ENCODE measurements at regions not wholly inside any gene's neighbourhood (a gene's known extent, or its start where the extent isn't known, plus 50 kb on each side); places are given as distances from the start of the nearest gene placed in this dataset.
"Not testable (repeated sequence)": the region's sequence is repeated elsewhere in the genome, so short reads cannot be mapped to it uniquely, and the experiment has no call there.

DNA sequence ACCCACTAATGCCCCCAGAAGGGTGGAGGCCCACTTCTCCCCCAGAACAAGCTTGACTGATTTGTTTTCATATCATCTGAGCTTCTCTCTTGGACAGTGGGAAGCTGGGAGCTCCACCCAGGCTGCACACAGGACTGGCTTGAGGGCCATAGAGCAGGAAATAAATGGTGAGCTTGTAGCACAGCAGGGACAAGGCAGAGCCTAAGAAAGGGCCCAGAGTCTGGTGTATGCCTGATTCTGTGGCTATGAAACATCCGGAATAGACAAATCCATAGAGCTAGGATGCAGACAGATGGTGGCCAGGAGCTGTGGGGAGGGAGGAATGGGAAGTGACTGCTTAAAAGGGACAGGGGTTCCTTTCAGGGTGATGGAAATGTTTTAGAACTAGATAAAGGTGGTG lies 79.0 kb downstream of the ARL6IP4 start:
- DNase-seq, result peak; percentile 28

DNA sequence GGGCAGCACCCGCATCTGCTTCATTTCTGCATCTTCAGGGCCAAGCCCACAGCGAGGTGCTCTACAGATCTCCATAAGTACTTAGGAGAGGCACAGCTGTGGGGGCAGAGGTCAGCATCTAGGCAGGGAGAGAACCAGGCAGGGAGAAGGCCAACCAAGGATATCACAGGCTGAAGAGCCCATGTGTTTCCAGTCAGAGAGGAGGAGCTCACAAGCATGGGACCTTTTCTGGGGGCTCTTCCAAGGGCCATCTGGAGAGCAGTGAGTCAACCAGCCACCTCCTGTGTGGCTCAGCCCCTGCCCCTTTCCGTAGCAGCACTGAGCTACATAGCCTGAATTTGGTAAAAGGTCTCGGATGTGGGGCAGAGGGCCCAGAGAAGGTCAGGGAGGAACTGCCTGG lies 78.5 kb downstream of the ARL6IP4 start:
- no peak for DNase-seq

DNA sequence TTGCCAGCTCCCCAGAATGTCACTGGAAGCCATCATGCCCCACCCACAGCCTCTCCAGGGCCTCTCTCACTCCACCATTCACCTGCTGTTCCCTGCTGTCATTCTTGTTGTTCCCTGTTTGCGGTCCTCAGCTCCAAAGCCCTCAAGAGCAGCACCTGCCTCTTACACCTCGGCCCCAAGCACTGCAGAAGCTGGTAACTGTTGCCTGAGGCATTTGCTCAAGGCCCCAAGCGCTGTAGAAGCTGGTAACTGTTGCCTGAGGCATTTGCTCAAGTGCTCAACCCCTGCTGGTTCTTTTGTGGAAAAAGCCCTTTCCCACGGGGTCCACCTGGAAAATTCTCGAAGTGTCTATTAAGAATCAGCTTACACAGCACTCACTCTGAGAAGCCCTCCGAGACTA lies 78.0 kb downstream of the ARL6IP4 start:
- DNase-seq, result peak; percentile 99

DNA sequence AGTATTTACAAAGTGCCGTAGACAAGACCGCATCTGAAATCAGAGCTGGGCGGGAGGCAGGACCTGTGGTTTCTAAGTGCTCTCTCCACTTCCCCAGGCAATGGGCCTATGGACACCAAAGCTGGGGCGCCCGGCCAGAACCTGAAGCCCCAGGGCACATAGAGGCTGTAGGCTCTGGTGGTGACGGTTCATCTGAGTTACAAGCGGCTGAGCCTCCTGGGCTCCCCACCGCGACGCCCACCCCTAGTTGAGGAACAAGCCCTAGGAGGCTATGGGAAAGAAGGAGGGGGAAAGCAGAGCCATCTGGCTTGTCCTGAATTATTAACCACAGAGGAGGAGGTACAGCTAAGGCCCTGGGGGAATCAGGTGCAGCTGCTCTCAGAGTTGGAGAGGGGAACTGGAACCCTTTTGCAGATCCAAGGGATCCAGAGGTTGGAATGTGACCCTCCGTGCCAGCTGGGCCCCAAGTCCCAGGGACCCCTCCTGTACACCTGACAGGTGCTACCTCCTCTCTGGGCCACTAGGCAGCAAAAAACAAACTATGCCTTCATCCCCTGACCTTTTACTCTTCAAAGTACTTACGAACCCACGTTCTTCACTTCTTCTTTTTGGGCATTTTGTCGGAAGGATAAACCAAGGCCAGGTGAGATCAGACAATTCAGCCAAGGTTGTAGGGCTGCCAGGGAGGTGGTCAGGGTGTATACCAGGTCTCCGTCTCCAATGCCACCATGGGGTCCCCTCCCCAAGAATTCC lies 77.2 kb downstream of the ARL6IP4 start:
- peak; percentile 91 for DNase-seq

DNA sequence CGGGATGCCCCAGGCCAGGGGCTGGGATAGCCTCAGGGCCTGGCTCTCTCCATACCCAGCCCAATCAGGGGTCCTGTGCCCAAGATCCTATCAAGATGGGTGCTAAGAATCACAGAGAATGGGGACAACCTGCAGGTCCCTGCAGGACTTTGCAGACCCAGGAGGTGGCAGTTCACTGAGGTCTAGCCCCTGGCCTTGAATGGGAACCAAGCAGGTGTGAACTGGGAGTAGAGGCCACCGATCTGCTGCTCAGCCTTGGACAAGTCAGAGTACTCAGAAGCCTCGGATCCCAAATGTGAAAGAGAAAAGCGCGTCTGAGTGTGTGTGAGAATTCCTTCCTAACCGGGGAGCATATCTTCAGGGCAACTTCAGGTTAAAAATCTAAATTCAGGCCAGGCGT lies 76.2 kb downstream of the ARL6IP4 start:
- DNase-seq, result no peak

DNA sequence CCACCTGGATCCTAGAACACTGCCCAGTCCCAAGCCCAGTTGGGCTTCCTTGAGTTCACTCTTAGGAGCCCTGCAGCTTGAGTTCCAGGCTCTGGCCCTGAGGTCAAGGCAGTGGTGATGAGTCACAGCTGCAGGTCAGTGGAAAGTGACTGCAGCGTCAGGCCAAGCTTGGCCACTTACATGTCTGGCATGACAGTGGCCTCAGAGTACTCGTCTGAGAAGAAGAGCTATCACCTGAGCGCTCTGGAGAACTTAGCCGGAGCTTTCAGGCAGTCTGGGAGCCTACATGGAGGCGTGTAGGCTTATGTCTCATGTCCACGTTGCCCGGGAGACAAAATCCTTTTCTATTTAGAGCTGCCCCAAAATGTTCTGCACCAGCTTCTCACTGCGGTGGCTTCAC lies 75.6 kb downstream of the ARL6IP4 start:
- no peak for DNase-seq

DNA sequence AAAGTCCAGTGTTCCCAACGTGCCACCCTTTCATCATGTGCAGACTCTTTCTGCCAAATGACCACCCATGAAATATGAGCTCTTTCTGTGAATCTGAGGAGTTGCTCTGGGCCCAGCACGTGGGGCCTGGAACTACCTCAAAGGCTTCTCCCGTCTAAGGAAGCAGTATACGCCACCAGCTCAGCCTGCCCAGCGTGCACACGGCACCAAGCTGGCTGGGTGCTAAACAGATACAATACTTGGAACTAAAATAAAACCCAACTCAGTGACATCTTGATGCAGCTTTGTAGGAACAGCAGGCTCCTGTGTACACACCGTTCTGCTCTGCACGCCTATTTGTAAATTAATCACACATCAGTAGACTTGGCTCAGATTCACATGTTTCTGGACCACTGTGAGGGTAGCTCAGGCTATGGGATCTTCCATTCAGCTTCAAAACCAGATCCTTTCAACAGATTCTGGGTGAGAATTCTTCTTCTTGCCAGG lies 74.8 kb downstream of the ARL6IP4 start:
- DNase-seq, result peak; percentile 72

DNA sequence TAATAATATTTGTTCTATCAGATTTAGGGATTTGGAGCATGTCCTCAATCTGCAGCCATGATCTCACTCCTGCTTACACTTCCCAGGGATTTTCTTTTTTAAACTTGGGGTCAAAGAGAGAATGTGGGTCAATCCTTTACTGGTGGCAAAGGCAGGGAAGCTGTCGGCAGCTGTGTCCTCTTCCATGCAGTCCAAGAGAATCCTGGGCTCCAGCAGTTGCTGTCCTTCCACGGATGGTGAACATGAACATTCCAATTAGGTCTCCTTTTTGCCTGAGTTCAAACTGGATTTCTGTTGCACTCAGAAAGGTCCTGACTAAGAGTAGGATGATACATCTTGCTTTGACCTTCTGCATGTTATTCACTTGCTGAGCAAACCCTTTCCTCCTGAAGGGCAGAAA lies 73.9 kb downstream of the ARL6IP4 start:
- no peak for DNase-seq

DNA sequence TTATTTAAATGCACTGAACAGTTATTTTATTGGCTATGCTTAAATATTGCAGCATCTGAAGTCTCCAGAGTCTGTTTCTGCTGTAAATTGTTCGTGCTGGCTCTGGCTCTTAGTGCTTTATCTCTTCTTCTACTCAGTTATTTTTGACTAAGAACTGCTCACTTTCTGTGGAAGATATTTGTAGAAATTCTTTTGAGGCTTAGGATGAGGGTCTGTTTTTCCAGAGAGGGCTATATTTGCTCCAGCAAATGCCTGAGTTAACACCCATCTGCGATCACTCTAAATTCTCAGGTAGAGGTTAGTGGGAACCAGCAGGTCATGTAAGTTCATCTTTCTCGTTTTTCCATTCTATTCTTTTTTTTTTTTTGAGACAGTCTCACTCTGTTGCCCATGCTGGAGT lies 71.1 kb downstream of the ARL6IP4 start:
- no peak for DNase-seq

DNA sequence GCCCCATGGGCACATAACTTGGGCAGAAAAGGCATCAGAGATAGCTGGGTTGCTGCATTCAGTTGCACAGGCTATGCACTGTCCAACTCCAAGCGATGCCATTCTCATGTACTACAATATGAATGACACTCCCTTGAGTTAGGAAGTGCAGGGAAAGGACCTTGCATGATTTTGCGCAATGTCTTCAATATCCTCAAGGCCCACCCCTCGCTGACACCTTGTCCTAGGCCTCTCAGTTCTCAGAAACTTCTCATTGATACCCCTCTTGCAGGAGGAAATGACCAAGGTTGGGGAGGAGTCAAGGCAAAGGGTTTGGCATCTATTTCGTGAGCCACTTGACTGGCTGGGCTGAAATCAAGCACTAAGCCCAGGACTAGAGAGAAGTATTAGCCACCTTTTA lies 70.4 kb downstream of the ARL6IP4 start:
- no peak for DNase-seq

DNA sequence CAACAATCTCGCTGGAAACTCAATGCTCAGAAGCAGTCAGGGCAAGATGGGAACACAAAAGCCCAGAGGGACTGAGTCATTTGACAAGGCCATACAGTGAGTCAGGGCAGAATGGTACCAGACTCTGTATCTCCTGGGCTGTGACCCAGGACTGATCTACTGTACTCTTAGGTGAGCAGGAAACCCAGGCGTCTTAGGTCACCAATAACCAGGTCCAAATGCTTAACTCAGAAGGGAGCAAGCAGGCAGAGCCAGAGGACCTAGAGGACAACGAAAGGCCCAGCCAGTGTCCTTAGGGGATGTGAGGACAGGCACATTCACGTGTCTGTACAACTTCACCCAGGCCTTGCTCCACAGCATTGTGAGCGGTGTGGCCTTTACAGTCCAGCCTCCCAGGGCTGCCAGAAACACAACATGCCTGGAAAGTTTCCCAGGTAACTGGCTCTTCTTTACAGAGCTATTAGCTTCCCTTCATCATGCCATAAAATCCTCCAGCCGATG lies 69.9 kb downstream of the ARL6IP4 start:
- no peak for DNase-seq

DNA sequence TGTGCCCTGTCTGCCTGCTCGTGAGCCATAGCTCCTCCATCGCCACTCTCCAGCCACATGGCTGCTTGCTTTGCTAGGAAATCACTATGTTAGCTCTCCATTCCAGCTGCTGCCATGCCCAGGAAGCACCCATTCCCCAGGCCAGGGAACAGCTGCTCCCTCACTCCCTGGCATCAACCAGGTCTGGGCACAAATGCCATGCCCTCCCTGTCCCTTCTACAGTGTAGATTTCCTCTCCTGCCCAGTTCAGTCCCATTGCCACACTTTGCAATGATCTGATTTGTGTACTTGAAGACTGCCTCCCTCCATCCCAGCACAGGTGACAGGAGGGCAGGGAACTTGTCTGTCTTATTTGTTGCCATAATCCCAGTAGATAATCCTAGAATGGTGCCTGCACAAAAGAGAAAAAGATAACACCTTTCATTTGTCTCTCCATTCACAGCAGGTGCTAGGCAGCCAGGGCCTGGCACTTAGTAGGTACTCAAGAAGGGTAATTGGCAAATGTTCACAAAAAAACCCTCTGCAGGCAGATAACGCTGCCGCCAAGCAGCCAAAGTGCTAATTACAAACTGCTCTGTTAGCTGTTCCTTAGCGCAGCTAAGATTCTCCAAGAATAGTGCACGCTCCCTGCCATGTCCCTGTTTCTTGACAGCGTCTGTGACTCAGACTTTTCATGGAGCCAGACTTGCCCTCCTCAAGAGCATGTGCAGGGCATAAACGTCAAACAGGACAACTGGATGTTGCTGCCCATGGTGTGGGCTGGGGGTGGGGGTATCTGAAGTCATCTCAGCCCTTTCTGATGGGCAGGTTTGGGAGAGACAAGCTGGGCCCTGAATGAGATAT lies 69.1 kb downstream of the ARL6IP4 start:
- DNase-seq, result no peak

DNA sequence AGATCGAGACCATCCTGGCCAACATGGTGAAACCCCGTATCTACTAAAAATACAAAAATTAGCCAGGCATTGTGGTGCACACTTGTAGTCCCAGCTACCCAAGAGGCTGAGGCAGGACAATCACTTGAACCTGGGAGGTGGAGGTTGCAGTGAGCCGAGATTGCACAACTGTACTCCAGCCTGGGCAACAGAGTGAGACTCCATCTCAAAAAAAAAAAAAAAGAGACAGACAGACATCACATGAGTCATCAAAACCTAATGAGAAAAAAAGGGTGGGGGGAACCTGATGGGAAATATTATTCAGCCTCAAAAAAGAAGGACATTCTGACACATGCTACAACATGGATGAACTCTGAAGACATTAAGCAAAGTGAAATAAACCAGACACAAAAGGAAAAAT lies 67.4 kb downstream of the ARL6IP4 start:
- DNase-seq, result not testable (repeated sequence)

DNA sequence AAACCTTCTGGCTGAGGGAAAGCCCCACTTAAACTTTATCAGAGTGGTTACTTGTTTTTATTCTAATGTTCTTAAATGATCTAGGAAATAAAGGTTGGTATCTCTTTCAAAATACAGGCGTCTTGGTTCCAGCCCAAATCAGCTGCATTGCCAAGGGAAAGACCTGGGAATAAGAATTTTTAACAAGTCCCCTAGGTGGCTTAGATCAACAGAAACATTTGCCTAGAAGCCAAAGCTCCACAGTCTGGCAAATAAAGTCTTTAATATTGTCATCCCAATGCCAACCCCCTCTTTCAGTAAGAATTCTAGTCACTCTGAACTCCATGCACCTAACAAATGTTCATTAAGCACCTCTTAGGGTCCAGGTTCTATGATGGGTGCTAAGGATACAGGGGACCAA lies 66.8 kb downstream of the ARL6IP4 start:
- DNase-seq, result no peak

DNA sequence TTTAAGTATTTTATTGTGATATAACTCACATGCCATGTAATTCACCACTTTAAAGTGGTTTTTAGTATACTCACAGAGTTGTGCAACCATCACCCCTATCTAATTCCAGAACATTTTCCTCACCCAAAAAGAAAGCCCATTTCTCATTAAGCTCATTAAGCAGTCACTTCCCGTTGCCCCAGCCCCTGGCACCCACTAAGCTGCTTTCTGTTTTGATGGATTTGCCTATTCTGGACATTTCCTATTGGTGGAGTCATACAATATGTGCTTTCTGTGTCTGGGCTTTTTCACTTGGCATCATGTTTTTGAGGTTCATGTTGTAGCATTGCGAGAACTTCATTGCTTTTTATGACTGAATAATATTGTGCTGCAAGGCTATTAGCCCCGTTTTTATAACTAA lies 66.0 kb downstream of the ARL6IP4 start:
- DNase-seq, result no peak

DNA sequence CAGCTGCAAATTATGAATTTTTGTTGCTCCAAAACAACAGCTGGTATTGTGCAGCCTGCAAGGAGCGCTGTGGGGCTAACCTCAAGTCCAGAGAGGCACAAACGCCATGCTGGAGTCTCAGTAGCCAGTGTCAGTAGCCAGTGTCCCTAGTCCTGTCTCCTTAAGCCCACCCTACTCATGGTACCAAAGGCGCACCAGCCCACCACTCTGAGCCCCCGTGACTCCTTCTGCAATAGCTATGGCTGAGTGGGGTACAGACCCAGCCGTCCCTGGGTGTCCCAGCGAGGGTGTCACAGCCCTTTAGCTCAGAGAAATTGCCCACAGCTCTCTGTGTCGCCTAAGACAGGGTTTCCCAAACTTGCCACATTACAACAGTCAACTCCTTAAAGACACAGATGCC lies 65.2 kb downstream of the ARL6IP4 start:
- DNase-seq, result no peak

DNA sequence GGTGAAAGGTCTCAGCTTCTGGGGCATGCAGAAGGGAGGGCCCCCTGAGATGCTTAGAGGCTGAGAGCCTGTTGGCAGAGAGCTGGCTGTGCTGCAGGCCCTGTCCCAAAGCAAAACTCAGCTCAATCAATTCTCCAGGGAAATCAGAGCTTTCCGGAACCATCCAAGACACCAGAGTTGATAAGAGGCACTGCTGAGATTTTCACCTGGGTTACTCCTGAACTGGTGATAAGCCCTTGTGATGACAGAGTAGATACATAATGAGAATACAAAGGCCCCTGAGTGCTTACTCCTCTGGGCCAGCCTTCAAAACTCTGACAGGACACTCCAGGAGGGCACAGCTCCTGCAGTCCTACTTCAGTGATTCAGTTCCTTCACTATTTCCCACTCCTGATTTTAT lies 63.9 kb downstream of the ARL6IP4 start:
- no peak for DNase-seq

DNA sequence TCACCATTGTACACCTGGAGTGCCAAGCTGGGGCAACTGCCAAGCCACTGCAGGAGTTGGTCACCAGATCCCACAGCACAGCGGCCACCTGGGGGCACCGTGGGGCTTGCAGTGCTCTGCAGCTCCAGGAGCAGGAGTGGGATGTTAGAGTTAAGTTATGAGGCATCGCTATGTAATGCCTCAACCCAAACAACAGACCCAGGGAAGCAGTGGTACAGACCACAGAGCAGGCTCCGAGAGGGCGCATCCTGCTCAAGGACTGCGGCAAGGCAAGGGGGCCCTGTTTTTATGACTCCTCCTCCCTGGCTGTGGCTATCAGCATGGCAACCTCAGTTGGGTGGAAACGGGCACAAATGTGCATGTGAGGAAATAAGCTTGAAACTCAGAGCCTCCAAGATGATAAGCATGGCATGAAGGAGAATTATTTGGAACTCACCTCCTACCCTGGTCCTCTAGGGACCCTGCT lies 63.1 kb downstream of the ARL6IP4 start:
- peak; percentile 67 for DNase-seq

DNA sequence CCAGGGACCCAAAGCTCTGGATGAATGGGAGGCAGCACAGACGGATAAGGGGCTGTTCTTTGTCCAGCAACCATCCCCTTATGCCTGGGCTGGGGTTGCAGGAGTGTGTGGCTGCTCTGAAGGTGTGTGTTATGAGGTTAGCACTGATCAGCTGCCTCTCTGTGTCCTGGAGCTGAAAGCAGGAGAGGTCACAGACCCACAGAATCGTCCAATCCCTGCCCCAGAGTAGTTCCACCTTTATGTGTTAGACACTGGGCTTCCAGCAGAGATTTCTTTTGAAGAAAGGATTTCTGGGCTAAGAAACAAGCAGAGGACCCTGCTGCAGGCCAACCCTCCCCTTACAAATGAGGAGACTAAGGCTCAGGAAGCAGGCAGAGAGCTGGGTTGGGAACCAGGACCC lies 62.4 kb downstream of the ARL6IP4 start:
- no peak for DNase-seq

DNA sequence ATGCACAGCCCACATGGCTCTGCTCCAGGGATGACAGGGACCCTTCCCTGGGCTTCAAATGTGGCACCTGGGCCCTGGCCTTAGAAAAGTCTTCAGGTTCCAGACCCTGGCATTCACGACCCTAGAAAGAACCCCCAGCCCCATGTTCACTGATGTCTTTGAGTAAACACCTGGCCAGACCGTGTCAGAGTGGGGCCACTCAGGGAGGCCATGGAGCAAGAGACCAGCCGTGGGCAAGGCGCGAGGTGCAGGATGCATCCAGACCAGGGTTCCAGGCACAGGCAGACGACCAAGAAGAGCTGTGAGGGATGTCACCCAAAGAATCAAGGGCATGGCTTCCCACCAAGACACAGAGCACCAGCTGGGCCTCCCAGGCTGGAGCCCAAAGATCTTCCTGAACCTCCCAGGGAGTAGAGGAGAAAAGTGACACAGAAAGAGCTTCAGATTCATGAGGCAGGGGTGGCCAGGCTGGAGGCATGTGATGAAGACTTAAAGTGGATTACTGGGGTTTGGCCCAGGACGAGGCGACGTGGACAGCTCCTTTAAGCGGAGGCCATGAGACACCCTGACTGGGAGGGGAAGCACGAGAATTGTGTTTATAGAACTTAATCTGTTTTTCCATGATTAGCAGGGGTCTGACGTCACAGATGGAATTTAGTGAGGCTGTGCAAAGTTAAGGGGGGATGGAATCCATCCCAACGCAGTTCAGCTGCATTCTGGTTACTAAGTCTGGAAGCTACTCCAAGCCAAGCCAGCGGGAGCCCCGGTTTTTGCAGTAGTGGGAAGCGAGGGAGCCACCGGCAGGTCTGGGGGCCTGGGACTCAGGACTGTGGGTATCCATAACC lies 61.6 kb downstream of the ARL6IP4 start:
- DNase-seq, result no peak

DNA sequence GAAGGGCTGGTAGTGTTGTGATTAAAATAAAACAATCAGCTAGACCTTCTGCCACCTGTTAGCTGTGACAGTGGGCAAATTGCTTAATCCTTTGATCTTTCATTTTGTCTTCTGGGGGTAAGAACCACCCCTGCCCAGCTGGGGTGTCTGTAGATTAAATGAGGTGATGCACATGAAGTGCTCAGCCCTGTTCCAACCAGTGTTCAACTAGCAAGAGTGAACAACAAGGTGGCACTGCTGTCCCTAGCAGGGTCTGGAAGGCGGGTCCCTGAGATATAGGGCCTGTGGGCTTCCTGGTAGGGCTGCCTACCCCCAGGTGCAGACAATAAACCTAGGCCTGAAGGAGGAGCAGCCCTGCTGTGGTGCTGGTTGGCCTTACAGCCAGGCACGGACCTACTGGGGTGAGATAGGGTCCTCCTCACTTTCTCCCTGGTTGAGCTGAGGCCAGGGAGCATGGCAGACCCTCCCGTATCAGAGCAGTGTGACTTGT lies 60.6 kb downstream of the ARL6IP4 start:
- peak; percentile 80 for DNase-seq

DNA sequence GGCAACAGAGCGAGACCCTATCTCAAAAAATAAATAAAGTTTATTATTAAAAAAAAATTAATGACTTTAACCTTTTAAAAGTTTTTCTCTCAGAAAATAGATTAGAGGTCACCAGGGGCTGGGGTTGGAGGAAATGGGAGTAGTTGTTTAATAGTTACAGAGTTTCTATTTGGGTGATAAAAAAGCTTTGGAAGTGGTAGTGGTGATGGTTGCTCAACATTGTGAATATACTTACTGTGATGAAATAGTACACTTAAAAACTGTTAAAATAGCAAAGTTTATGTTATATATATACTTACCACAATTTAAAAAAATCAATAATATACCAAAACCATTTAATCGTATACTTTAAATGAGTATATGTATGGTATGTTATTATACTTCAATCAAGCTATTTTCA lies 59.6 kb downstream of the ARL6IP4 start:
- DNase-seq, result no peak

DNA sequence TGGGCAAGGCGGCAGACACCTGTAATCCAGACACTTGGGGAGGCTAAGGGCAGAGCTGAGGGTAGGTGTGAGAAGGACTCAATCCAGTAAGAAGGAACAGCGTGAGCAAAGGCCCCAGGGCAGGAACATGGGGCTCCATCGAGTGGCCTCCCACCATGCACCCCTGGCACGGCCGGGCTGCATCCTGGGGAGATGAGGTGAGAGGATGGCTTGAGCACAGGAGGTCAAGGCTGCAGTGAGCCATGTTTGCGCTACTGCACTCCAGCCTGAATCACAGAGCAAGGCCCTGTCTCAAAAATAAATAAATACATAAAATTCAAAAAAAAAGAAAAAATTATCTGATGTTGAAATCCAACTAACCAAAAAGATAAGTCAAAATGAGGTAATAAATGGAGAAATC lies 58.5 kb downstream of the ARL6IP4 start:
- DNase-seq, result no peak
